Fibroblast of peridontal ligament (primary cell): ENCODE measurements at regions not wholly inside any gene's neighbourhood (a gene's known extent, or its start where the extent isn't known, plus 50 kb on each side); places are given as distances from the start of the nearest gene placed in this dataset.
A peak's percentile ranks its signal among the peaks of the same experiment; 100 is the strongest.

Experiments
- DNase-seq: peaks from one replicate; pipeline ENCODE4 v3.0.0-alpha.2; 2010; ENCODE audit errors: extremely low read depth

DNA sequence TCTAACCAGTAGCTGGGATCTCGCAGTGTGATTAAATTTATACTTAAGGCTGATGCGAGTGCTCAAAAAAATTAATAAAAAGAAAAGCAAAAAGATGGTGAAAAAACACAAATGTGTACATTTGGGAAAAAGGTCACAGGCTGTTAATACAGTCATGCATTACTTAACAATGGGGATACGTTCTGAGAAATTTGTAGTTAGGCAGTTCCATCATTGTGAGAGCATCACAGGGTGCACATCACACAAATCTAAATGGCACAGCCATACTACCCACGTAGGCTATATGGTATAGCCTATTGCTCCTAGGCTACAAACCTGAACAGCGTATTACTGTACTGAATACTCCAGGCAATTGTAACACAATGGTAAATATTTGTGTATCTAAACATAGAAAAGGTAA is 142.4 kb upstream of the MYOCD start:
- DNase-seq: no peak

DNA sequence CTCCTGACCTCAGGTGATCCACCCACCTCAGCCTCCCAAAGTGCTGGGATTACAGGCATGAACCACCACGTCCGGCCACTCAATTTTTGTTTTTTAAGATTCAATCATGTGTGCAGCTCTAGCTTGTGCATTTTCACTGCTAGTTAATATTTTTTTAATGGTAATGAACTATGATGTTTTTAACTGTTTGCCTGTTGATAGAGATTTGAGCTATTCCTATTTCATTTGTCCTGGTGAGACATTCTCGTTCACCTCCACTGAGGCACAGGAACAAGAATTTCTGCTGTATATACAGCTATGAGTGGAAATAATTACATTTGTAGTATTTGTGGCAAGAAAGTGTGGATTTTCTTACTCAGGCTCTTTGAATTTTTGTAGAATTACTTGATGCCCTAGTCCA is 137.7 kb upstream of the MYOCD start:
- no peak for DNase-seq

GRCh38 chr17:12530161-12530560 is 135.5 kb upstream of the MYOCD start:
- no peak for DNase-seq

GRCh38 chr17:12536021-12536420 is 129.7 kb upstream of the MYOCD start:
- DNase-seq: no peak

- peak; percentile 8 for DNase-seq
Measured at GRCh38 chr17:12536472-12536871, 129.2 kb upstream of the MYOCD start.

DNA sequence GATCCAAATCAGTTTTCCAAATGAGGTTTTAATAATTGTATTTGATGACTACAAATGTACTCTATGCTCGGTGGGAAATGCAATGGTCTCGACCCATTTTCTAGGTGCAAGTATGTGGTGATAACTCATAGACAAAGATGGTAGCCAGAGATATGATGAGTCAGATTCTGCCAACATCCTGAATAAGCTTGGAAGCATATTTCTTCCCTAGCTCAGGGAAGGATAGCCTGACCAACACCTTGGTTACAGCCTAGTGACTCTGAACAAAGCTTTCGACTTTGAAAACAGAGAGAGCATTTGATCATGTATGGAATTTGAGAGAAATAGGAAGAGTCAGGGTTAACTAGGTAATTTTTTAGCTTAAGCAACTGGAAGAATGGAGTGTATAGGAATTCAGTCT is 128.3 kb upstream of the MYOCD start:
- no peak for DNase-seq

DNA sequence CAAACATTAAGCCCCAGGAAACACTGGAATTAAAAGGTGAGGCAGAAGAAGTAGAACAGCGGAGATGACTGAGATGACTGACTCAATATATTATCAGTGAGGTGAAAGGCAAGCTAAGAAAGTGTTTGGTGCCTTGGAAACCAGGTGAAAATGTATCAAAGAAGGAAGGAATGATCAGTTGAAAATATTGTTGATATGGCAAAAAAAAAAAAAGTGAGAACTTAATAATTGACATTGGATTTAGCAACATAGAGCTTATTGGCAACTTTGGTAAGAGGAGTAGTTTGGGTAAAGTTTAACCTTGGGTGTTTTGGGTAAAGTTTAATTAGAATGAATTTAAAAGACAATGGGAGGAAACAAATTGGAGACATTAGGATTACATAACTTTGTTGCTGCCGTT is 127.7 kb upstream of the MYOCD start:
- no peak for DNase-seq

DNA sequence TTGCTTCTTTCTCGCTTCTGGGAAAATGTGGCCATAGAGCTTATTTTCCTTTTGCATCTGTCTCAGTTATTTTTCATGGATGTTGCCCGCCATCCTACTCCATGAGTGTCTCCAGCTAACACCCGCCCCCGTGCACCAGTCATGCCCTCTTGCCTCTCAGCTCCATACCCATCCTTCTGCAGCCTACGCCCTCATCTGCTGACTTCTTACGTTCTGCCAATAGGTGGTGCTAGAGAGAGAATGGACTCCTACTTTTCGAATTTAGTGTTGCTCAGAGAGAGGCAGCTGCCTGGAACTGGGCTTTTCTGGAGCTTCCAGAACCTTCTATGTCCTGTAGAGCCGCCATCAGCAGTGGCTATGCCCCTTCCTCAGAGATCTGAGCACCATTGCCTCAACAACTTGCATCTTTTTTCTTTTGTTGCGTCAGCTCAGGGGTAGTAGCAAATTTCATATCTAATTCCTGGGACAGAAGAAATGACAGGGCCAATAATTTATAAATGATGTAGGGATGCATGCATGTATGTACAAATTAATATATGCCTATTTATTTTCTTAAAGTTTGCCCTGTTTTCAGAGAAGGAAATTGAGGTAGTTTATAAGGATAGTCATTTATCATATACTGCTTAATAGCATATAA is 119.7 kb upstream of the MYOCD start:
- peak; percentile 61 for DNase-seq

GRCh38 chr17:12546983-12547382 is 118.7 kb upstream of the MYOCD start:
- DNase-seq: no peak

DNA sequence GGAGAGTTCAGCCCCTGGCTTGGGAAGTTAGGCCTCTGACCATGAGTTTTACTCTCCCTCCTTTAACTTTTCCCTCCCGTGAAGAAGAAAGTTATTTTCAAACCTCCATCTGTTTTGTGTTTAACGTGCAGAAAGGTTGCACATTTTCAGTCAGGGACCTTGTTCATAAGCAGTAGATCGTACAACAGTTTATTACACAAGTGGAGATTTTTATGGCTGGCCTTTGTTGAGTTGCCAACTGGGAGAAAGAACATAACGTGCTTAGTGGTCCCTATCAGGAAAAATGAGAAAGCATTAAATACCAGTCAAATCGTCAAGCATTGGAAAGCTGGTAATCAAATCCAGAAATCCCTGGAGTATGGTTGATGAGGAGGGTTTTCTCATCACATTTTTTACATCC is 117.9 kb upstream of the MYOCD start:
- DNase-seq: no peak

GRCh38 chr17:12548558-12548957 is 117.1 kb upstream of the MYOCD start:
- DNase-seq: no peak

GRCh38 chr17:12549499-12550041 is 116.1 kb upstream of the MYOCD start:
- DNase-seq: peak; percentile 29

DNA sequence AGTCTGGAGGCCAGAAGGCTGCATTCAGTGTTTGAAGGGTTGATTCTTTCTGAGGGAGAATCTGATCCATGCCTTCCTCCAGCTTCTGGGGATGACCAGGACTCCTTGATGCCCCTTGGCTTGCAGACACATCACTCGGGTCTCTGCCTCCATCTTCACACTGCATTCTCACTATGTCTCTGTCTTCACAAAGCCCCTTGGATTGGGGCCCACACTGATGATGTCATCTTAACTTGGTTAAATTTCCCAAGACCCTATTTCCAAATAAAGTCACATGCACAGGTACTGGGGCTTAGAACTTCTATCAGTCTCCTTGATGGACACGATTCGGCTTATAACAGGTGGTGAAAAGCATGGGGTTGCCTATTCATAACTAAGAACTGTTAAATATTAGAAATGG is 112.1 kb upstream of the MYOCD start:
- DNase-seq: no peak

GRCh38 chr17:12554251-12554650 is 111.4 kb upstream of the MYOCD start:
- peak; percentile 49 for DNase-seq

GRCh38 chr17:12566291-12566690 is 99.4 kb upstream of the MYOCD start:
- DNase-seq: no peak

GRCh38 chr17:12567077-12568053 is 98.3 kb upstream of the MYOCD start:
- DNase-seq: no peak

DNA sequence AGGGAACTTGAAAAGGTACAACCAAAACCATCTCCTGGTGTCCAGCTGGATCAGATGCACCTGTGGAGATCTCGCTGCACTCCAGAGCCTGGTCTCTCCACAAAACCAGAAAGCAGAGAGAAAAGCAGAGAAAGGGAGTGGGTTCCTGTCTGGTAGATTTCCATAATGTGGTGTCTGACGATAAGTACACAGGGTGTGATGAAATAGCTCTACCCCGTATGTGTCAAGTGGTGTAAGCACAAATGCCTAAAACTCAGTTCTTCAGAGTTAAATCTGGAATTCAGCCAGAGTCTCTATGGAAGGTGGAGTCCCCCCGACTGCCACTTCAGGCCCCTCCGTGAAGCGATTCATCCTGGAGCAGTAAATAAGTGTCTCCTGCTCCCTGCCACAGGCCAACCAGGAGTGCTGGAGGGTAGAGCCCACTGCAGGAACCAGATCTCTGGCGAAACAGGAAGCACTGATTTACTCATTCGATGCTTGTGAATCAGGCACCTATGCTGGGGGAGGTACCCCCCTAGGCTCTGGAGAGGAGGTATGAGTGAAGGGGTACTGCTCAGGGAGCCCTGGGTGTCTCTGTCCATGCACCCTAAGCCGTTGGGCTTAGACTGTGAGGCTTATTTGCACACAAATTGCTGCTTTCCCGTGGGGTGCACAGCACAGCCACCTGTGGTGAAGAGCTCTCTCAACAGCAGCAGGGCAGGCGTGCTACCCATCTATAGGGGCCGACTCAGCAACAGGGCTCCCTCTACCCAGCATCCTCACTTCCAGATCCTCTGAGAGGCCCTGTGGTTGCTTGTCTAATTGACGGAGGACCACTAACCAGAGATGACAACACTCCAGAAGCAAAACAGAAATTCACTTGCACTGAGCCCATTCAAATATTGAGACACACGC is 97.1 kb upstream of the MYOCD start:
- no peak for DNase-seq

DNA sequence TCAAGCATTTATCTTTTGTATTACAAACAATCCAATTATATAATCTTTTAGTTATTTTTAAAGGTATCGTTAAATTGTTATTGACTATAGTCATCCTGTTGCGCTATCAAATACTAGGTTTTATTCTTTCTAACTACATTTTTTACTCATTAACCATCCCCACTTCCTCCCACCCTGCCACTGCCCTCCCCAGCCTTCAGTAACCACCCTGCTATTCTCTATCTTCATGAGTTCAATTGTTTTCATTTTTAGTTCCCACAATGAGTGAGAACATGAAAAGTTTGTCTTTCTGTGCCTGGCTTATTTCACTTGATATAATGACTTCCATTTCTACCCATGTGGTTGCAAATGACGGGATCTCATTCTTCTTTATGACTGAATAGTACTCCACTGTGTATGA is 94.1 kb upstream of the MYOCD start:
- no peak for DNase-seq

GRCh38 chr17:12574525-12574924 is 91.2 kb upstream of the MYOCD start:
- DNase-seq: no peak

GRCh38 chr17:12575641-12576040 is 90.0 kb upstream of the MYOCD start:
- DNase-seq: no peak

DNA sequence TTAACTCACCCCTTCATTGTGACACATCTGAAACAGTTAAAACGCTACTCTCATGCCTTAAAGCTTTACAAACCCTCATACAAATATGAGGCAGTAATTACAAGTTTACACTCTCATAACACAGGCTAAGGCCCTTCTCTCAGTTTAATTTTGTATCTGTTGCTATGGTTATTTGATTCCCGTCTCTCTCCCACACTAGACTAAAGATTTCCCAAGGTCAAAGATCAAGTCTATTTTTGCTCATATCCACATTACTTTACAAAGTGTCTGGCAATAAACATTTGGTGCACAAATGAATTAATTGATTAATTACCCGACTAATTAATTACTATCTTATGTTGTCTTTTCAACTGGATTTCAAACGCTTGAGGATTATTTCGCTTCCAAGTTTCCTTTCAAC is 86.4 kb upstream of the MYOCD start:
- DNase-seq: no peak

GRCh38 chr17:12580640-12581039 is 85.0 kb upstream of the MYOCD start:
- no peak for DNase-seq
